ENCODE measurements at regions not wholly inside any gene's neighbourhood (a gene's known extent, or its start where the extent isn't known, plus 50 kb on each side); places are given as distances from the start of the nearest gene placed in this dataset.

- no peaks in the 10 kb centered on the region for H3K4me1 ChIP-seq
- no peak for DNase-seq
- TF ChIP-seq CTCF (IDR thresholded peaks at IDR 0.05): no peak
- intact Hi-C loops (cut with DNase I): no loop called here
- H3K36me3 ChIP-seq: no peaks in the 10 kb centered on the region
- H3K27ac ChIP-seq: no peak overlapping the region
- no peak overlapping the region for H3K4me3 ChIP-seq
- no peaks in the 10 kb centered on the region for H3K9me3 ChIP-seq
- H3K27me3 ChIP-seq: no peaks in the 10 kb centered on the region
- no peak overlapping the region for H3K9ac ChIP-seq (ENCODE audit: low read depth in 2 of 2, low read length in 2 of 2)
These were observed 215.8 kb upstream of the SMIM31 start for GRCh38 chr4:164538097-164538496.

GRCh38 chr4:164540987-164541386 lies 212.9 kb upstream of the SMIM31 start:
- Histone ChIP-seq H3K9me3 (no peaks in the 10 kb centered on the region), H3K27ac (no peak overlapping the region), H3K27me3 (no peaks in the 10 kb centered on the region), H3K36me3 (no peaks in the 10 kb centered on the region), H3K9ac (ENCODE audit: low read depth in 2 of 2, low read length in 2 of 2) (no peak overlapping the region), H3K4me1 (no peaks in the 10 kb centered on the region), H3K4me3 (no peak overlapping the region)
- no peak for DNase-seq
- intact Hi-C loops (cut with DNase I): no loop called here
- no peak for TF ChIP-seq CTCF (IDR thresholded peaks at IDR 0.05)

- intact Hi-C loops (cut with DNase I): no loop called here
- Histone ChIP-seq H3K9ac (ENCODE audit: low read depth in 2 of 2, low read length in 2 of 2) (no peak overlapping the region), H3K36me3 (no peaks in the 10 kb centered on the region), H3K4me3 (no peak overlapping the region), H3K27ac (no peak overlapping the region), H3K9me3 (no peaks in the 10 kb centered on the region), H3K4me1 (no peaks in the 10 kb centered on the region), H3K27me3 (no peaks in the 10 kb centered on the region)
- no peak for TF ChIP-seq CTCF (IDR thresholded peaks at IDR 0.05)
- no peak for DNase-seq
These were observed 211.5 kb upstream of the SMIM31 start for GRCh38 chr4:164542431-164542830.

GRCh38 chr4:164550989-164551712 lies 202.8 kb upstream of the SMIM31 start:
- intact Hi-C loops (cut with DNase I): no loop called here
- Histone ChIP-seq H3K9ac (ENCODE audit: low read depth in 2 of 2, low read length in 2 of 2) (no peak overlapping the region), H3K4me3 (no peak overlapping the region), H3K27ac (no peak overlapping the region), H3K27me3 (no peaks in the 10 kb centered on the region), H3K36me3 (no peaks in the 10 kb centered on the region), H3K9me3 (no peaks in the 10 kb centered on the region), H3K4me1 (no peaks in the 10 kb centered on the region)
- no peak for DNase-seq
- no peak for TF ChIP-seq CTCF (IDR thresholded peaks at IDR 0.05)

- no peak for TF ChIP-seq CTCF (IDR thresholded peaks at IDR 0.05)
- H3K27me3 ChIP-seq: no peaks in the 10 kb centered on the region
- no peak overlapping the region for H3K27ac ChIP-seq
- H3K36me3 ChIP-seq: no peaks in the 10 kb centered on the region
- H3K4me3 ChIP-seq: no peak overlapping the region
- no peak overlapping the region for H3K9ac ChIP-seq (ENCODE audit: low read depth in 2 of 2, low read length in 2 of 2)
- no peak for DNase-seq
- intact Hi-C loops (cut with DNase I): no loop called here
- H3K9me3 ChIP-seq: no peaks in the 10 kb centered on the region
- H3K4me1 ChIP-seq: no peaks in the 10 kb centered on the region
These were observed 202.3 kb upstream of the SMIM31 start for GRCh38 chr4:164551713-164552040.
